Endothelial cell of umbilical vein (primary cell): ENCODE measurements at regions not wholly inside any gene's neighbourhood (a gene's known extent, or its start where the extent isn't known, plus 50 kb on each side); places are given as distances from the start of the nearest gene placed in this dataset.

ENCODE experiments used
- BruUV-seq: library from RNA; stranded (reverse); fragments of 400-500 nt; replicated peaks from 2 replicates; lab custom pipeline; 2021; lab: Mats Ljungman, UMichigan
- CTCF ChIA-PET: fragments of 300-600, 350-600 bp; sonication (Branson Sonifier 250); formaldehyde crosslinking; loops from one replicate; lab custom pipeline; 2021; ENCODE audit warnings: antibody characterized with exemption, inconsistent platforms; lab: Charles Lee
- POLR2A ChIA-PET: fragments of 300-600, 350-600 bp; sonication (Branson Sonifier 250); formaldehyde crosslinking; loops from one replicate; lab custom pipeline; 2021; ENCODE audit warnings: antibody characterized with exemption, inconsistent platforms; lab: Charles Lee
- DNase-seq: peaks from one replicate; pipeline ENCODE4 v3.0.0-alpha.2; 2011; ENCODE audit warnings: low read depth, low spot score
- FAIRE-seq: peaks from 2 replicates; lab custom pipeline; 2011; peaks lifted over from hg19 to GRCh38; lab: Jason Lieb, UNC
- H2AFZ ChIP-seq: 2 replicates; pipeline ENCODE4 v1.6.0; 2012; ENCODE audit warnings: low read depth, low read length, control low read depth, inconsistent platforms
- H3K27ac ChIP-seq: 2 replicates; pipeline ENCODE4 v1.5.1; 2011; ENCODE audit warnings: low read depth, mild to moderate bottlenecking, control low read depth, low read length, moderate library complexity; ENCODE audit not compliant: insufficient read depth
- H3K27me3 ChIP-seq, 2 experiments: 2 replicates each; pipeline versions ENCODE4 v1.6.0 to v1.6.1; 2011; ENCODE audit warnings: low read length in 2 of 2, mixed read lengths in 1 of 2; ENCODE audit not compliant: control insufficient read depth in 2 of 2, insufficient read depth in 2 of 2
- H3K36me3 ChIP-seq, 2 experiments: 2 replicates in 1 of 2; 3 replicates in 1 of 2; pipeline ENCODE4 v1.5.1; 2011; ENCODE audit warnings: low read length in 2 of 2, mild to moderate bottlenecking in 1 of 2, moderate library complexity in 1 of 2; ENCODE audit not compliant: control insufficient read depth in 2 of 2, insufficient read depth in 2 of 2; ENCODE audit errors: extremely low read depth in 1 of 2
- H3K4me1 ChIP-seq: 3 replicates; pipeline ENCODE4 v1.5.1; 2011; ENCODE audit warnings: mild to moderate bottlenecking, low read length; ENCODE audit not compliant: control insufficient read depth, insufficient read depth; ENCODE audit errors: extremely low read depth
- H3K4me2 ChIP-seq: 2 replicates; pipeline ENCODE4 v1.6.1; 2011; ENCODE audit warnings: low read length, control low read depth, mixed read lengths; ENCODE audit not compliant: insufficient read depth
- H3K4me3 ChIP-seq, 3 experiments: fragments of 200-600 bp in 1 of 3; sonication (generic), shearing (Covaris generic) in 1 of 3; replicated peaks in 1 of 3; 2 replicates each; pipeline ENCODE4 v1.5.1; 2011 to 2016; ENCODE audit warnings: control low read depth in 3 of 3, low read length in 3 of 3, mild to moderate bottlenecking in 2 of 3, inconsistent platforms in 1 of 3, low read depth in 1 of 3, moderate library complexity in 1 of 3; ENCODE audit not compliant: insufficient read depth in 1 of 3
- H3K79me2 ChIP-seq: 2 replicates; pipeline ENCODE4 v1.6.0; 2012; ENCODE audit warnings: low read length, inconsistent platforms; ENCODE audit not compliant: control insufficient read depth, insufficient read depth
- H3K9ac ChIP-seq: replicated peaks from 2 replicates; pipeline ENCODE3; 2011; ENCODE audit warnings: low read length, control low read depth; ENCODE audit not compliant: insufficient read depth; ENCODE audit errors: extremely low read depth
- H3K9me1 ChIP-seq: replicated peaks from 3 replicates; pipeline ENCODE4 v1.6.0; 2011; ENCODE audit warnings: mild to moderate bottlenecking, low read length; ENCODE audit not compliant: control insufficient read depth, insufficient read depth; ENCODE audit errors: extremely low read depth
- H3K9me3 ChIP-seq: replicated peaks from 2 replicates; pipeline ENCODE4 v1.5.1; 2012; ENCODE audit warnings: low read length, inconsistent platforms; ENCODE audit not compliant: control insufficient read depth, insufficient read depth
- H4K20me1 ChIP-seq: replicated peaks from 2 replicates; pipeline ENCODE3; 2011; ENCODE audit warnings: mild to moderate bottlenecking, low read length; ENCODE audit not compliant: control insufficient read depth, insufficient read depth; ENCODE audit errors: extremely low read depth
- EZH2 ChIP-seq: IDR thresholded peaks from 2 replicates; pipeline ENCODE4 v1.6.1; 2012; ENCODE audit warnings: borderline replicate concordance, low read depth, mild to moderate bottlenecking, moderate library complexity, low read length, inconsistent platforms; ENCODE audit not compliant: severe bottlenecking
- FOS ChIP-seq: IDR thresholded peaks from 2 replicates; pipeline ENCODE4 v1.6.1; 2011; ENCODE audit warnings: mild to moderate bottlenecking, low read length, moderate library complexity, borderline replicate concordance; ENCODE audit not compliant: insufficient read depth
- GATA2 ChIP-seq: IDR thresholded peaks from 2 replicates; pipeline ENCODE4 v1.7.0; 2011; ENCODE audit warnings: low read depth, mild to moderate bottlenecking, moderate library complexity, mixed read lengths, low read length; ENCODE audit not compliant: insufficient read length, insufficient read depth
- JUN ChIP-seq: IDR thresholded peaks from 2 replicates; pipeline ENCODE4 v1.6.1; 2011; ENCODE audit warnings: borderline replicate concordance, low read depth; ENCODE audit not compliant: insufficient read length, insufficient read depth
- MYC ChIP-seq: IDR thresholded peaks from one replicate; pipeline ENCODE4 v1.6.1; 2011; ENCODE audit warnings: mild to moderate bottlenecking, low read depth, low read length
- POLR2A ChIP-seq: IDR thresholded peaks from 2 replicates; pipeline ENCODE4 v1.6.1; 2012; ENCODE audit warnings: low read depth, mild to moderate bottlenecking, control low read depth, low read length
- POLR2AphosphoS5 ChIP-seq: IDR thresholded peaks from 2 replicates; pipeline ENCODE4 v1.6.1; 2012; ENCODE audit warnings: low read depth, mild to moderate bottlenecking, control low read depth, low read length, moderate library complexity; ENCODE audit not compliant: insufficient read depth
- dilution Hi-C: fragments of 300-500 bp; cut with MboI; formaldehyde crosslinking; loops from one replicate; pipeline ENCODE4 v1.15.0; 2019; ENCODE audit warnings: low sequenced_read_pairs; ENCODE audit not compliant: extremely low pct_ligation_motif_present
- intact Hi-C: fragments of 100-400 bp; cut with micrococcal nuclease; formaldehyde crosslinking; loops from one replicate; pipeline ENCODE4 v1.10.0; 2022
- TF ChIP-seq, protein P1 (sequence below): IDR thresholded peaks from 2 replicates; pipeline ENCODE4 v1.6.1; 2011; ENCODE audit not compliant: insufficient read depth, insufficient read length
- TF ChIP-seq, protein P2 (sequence below), 2 donors: IDR thresholded peaks; 1 replicate in 1 of 2; 2 replicates in 1 of 2; pipeline ENCODE4 v1.5.1; 2011; ENCODE audit warnings: low read length in 2 of 2, mild to moderate bottlenecking in 2 of 2, moderate library complexity in 2 of 2, control low read depth in 1 of 2, inconsistent platforms in 1 of 2, low read depth in 1 of 2; ENCODE audit not compliant: insufficient read depth in 1 of 2; ENCODE audit errors: extremely low read depth in 1 of 2

DNA sequence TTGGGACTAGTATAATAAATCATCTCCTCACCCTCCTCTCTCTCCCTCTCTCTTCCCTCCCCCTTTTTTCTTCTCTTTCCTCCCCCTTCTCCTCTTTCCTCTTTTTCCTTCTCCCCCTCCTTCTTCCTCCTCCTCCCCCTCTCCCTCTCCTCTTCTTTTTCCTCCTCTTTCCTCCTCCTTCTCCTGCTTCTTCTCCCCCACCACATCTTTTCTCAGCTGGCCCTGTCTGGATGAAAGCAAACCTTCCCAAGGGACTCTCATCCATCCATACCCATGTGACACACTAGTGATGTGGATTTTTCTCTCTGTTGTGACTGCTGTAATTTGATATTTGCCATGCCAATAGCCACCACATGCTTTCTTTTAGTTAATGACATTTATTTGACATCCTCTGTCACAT, 127.2 kb downstream of the EBLN2 start:
- FAIRE-seq (no peak), DNase-seq (no peak)
- no peaks in the 10 kb centered on the region for H4K20me1 ChIP-seq
- BruUV-seq, result no TSS peak
- no peaks in the 10 kb centered on the region for H3K27me3 ChIP-seq
- no peak overlapping the region for H3K4me3 ChIP-seq
- dilution Hi-C loops, result no loop called here
- no peaks in the 10 kb centered on the region for H3K36me3 ChIP-seq
- intact Hi-C loops, result no loop called here
- ChIA-PET CTCF (no interaction called here), POLR2A (no interaction called here)
- H2AFZ ChIP-seq, result no peak overlapping the region
- no peaks in the 10 kb centered on the region for H3K4me1 ChIP-seq
- no peak overlapping the region for H3K9ac ChIP-seq
- H3K27ac ChIP-seq, result no peak overlapping the region
- no peaks in the 10 kb centered on the region for H3K9me1 ChIP-seq
- TF ChIP-seq FOS (no peak), POLR2AphosphoS5 (no peak), EZH2 (no peak), JUN (no peak), POLR2A (no peak), MYC (no peak), GATA2 (no peak)
- TF ChIP-seq, protein P1, sequence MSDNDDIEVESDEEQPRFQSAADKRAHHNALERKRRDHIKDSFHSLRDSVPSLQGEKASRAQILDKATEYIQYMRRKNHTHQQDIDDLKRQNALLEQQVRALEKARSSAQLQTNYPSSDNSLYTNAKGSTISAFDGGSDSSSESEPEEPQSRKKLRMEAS, result no peak
- TF ChIP-seq, protein P2, sequence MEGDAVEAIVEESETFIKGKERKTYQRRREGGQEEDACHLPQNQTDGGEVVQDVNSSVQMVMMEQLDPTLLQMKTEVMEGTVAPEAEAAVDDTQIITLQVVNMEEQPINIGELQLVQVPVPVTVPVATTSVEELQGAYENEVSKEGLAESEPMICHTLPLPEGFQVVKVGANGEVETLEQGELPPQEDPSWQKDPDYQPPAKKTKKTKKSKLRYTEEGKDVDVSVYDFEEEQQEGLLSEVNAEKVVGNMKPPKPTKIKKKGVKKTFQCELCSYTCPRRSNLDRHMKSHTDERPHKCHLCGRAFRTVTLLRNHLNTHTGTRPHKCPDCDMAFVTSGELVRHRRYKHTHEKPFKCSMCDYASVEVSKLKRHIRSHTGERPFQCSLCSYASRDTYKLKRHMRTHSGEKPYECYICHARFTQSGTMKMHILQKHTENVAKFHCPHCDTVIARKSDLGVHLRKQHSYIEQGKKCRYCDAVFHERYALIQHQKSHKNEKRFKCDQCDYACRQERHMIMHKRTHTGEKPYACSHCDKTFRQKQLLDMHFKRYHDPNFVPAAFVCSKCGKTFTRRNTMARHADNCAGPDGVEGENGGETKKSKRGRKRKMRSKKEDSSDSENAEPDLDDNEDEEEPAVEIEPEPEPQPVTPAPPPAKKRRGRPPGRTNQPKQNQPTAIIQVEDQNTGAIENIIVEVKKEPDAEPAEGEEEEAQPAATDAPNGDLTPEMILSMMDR (IDR thresholded peaks at IDR 0.05; ENCODE audit: extremely low read depth in 1 of 2, insufficient read depth in 1 of 2, low read depth in 1 of 2, low read length in 2 of 2), result no peak
- H3K79me2 ChIP-seq, result no peaks in the 10 kb centered on the region
- no peaks in the 10 kb centered on the region for H3K9me3 ChIP-seq
- no peak overlapping the region for H3K4me2 ChIP-seq
